ENCODE measurements at regions not wholly inside any gene's neighbourhood (a gene's known extent, or its start where the extent isn't known, plus 50 kb on each side); places are given as distances from the start of the nearest gene placed in this dataset.

- TF ChIP-seq CTCF (IDR thresholded peaks at IDR 0.05; ENCODE audit: low read depth, low read length), result no peak
- Histone ChIP-seq H3K27ac (ENCODE audit: low read depth, low read length) (no peak overlapping the region), H3K4me3 (ENCODE audit: low read depth, low read length) (no peak overlapping the region), H3K27me3 (ENCODE audit: control insufficient read depth, insufficient read depth, low read length) (no peaks in the 10 kb centered on the region), H3K9me3 (ENCODE audit: control insufficient read depth, insufficient read depth, low read length) (no peaks in the 10 kb centered on the region)
- no peak for DNase-seq (ENCODE audit: low read depth, low spot score)
- CTCF ChIA-PET, result no interaction called here
- POLR2A ChIA-PET, result no interaction called here
These were observed 2350.4 kb upstream of the RAG2 start for GRCh38 chr11:38948392-38948791.

GRCh38 chr11:38937709-38938108 is 2339.7 kb upstream of the RAG2 start:
- Histone ChIP-seq H3K27me3 (ENCODE audit: control insufficient read depth, insufficient read depth, low read length) (no peaks in the 10 kb centered on the region), H3K9me3 (ENCODE audit: control insufficient read depth, insufficient read depth, low read length) (peaks cover 3% of the 10 kb centered on the region), H3K27ac (ENCODE audit: low read depth, low read length) (no peak overlapping the region), H3K4me3 (ENCODE audit: low read depth, low read length) (no peak overlapping the region)
- no peak for TF ChIP-seq CTCF (IDR thresholded peaks at IDR 0.05; ENCODE audit: low read depth, low read length)
- POLR2A ChIA-PET, result no interaction called here
- CTCF ChIA-PET, result no interaction called here
- no peak for DNase-seq (ENCODE audit: low read depth, low spot score)

GRCh38 chr11:38935941-38936340 is 2337.9 kb upstream of the RAG2 start:
- TF ChIP-seq CTCF (IDR thresholded peaks at IDR 0.05; ENCODE audit: low read depth, low read length), result no peak

GRCh38 chr11:38927993-38928392 is 2330.0 kb upstream of the RAG2 start:
- ChIA-PET CTCF (no interaction called here), POLR2A (no interaction called here)
- 0 out of 2 replicates have a peak, but pooled peaks cover 2% of the 10 kb centered on the region for H3K9me3 ChIP-seq (ENCODE audit: control insufficient read depth, insufficient read depth, low read length)
- no peaks in the 10 kb centered on the region for H3K27me3 ChIP-seq (ENCODE audit: control insufficient read depth, insufficient read depth, low read length)
- no peak for TF ChIP-seq CTCF (IDR thresholded peaks at IDR 0.05; ENCODE audit: low read depth, low read length)
- DNase-seq (ENCODE audit: low read depth, low spot score), result no peak
- no peak overlapping the region for H3K27ac ChIP-seq (ENCODE audit: low read depth, low read length)
- no peak overlapping the region for H3K4me3 ChIP-seq (ENCODE audit: low read depth, low read length)

More at GRCh38 chr11:38935941-38936340, 2337.9 kb upstream of the RAG2 start:
- ChIA-PET CTCF (no interaction called here), POLR2A (no interaction called here)
- Histone ChIP-seq H3K9me3 (ENCODE audit: control insufficient read depth, insufficient read depth, low read length) (peaks cover 3% of the 10 kb centered on the region), H3K4me3 (ENCODE audit: low read depth, low read length) (no peak overlapping the region), H3K27me3 (ENCODE audit: control insufficient read depth, insufficient read depth, low read length) (no peaks in the 10 kb centered on the region), H3K27ac (ENCODE audit: low read depth, low read length) (no peak overlapping the region)
- no peak for DNase-seq (ENCODE audit: low read depth, low spot score)

GRCh38 chr11:38924644-38925043 is 2326.6 kb upstream of the RAG2 start:
- POLR2A ChIA-PET, result no interaction called here
- H3K9me3 ChIP-seq (ENCODE audit: control insufficient read depth, insufficient read depth, low read length), result peaks cover 7% of the 10 kb centered on the region
- TF ChIP-seq CTCF (IDR thresholded peaks at IDR 0.05; ENCODE audit: low read depth, low read length), result no peak

More at GRCh38 chr11:38924644-38925043, 2326.6 kb upstream of the RAG2 start:
- H3K4me3 ChIP-seq (ENCODE audit: low read depth, low read length), result no peak overlapping the region
- no peak for DNase-seq (ENCODE audit: low read depth, low spot score)
- H3K27ac ChIP-seq (ENCODE audit: low read depth, low read length), result no peak overlapping the region
- no peaks in the 10 kb centered on the region for H3K27me3 ChIP-seq (ENCODE audit: control insufficient read depth, insufficient read depth, low read length)
- CTCF ChIA-PET, result no interaction called here
